ENCODE measurements at regions not wholly inside any gene's neighbourhood (a gene's known extent, or its start where the extent isn't known, plus 50 kb on each side); places are given as distances from the start of the nearest gene placed in this dataset.

DNA sequence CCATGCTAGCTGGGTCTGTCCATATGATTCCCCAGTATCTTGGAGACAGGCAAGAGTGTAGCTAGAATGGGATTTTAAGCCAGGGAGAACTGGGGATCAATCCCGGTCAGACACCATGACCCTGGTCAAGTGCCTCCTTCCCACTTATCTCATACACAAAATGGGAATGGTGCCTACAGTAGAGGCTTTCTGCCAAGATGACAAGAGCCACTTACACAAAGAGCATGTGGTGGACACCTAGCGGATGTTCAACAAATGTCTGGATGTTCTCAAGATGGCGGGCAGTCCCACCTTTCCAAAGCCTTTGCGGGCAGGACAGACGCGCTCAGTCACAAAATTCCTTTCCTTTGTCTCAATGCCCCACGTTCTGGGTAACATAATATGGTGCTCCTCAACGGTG is 57.3 kb downstream of the MAF start:
- no peak for DNase-seq (ENCODE audit: low spot score)
- in situ Hi-C loops (cut with HindIII; ENCODE audit: low sequenced_read_pairs): no loop called here

DNA sequence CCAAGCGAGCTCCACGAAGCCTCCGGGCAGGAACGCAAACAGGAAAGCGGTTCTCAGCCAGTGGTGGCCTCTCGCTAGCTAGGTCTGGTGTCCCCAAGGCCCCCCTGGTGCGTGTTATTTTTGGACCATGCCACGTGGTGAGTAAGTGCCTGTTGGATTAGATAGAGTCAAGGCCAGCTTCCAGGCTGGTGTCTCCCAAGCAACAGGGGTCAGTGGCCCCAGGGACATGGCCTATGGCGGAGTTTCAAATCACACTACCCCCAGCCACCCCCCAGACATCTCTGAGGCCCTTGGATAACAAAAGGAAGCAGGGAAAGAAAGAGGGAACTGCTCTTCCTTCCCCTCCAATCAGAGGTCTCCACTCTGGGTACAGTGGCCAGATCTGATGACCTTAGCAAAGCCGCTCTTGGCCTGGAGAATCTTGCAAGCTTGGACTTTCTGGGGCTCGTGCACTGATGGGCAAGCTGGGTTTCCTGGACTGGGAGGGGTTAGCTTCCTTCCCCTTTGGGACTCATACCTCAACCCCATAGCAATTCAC is 58.2 kb downstream of the MAF start:
- no peak for DNase-seq (ENCODE audit: low spot score)
- in situ Hi-C loops (cut with HindIII; ENCODE audit: low sequenced_read_pairs): no loop called here

DNA sequence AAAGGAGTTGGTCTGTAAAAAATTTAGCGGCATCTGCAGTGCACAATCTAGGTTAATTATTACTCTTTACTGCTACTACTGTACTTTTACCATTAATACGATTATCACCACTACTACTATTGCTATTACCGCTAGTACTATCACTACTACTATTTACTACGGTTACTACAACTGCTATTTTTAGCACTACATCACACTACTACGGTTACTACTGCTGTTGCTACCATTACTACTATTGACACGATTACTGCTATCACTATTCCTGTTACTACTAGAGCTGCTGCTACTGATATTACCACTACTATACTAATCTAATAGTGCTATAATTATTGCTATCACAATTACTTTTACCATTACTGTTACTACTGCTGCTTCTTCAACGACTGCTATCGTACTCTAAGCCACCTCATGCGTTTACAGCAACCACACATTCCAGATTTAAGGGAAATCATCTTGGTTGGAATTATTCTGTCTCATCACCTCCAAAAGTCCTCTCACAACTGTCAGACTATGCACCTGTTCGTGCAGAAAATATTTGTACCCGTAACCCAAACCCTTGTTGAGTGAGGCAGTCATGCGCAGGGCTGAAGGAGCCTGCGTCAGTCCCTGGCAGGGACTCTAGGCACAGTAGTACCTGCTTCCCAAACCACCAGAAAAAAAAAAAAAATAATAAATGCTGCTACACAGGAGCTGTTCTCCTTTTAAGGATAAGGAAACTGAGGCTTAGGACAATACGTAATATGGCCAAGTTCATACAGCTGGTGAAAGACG is 59.5 kb downstream of the MAF start:
- in situ Hi-C loops (cut with HindIII; ENCODE audit: low sequenced_read_pairs): no loop called here

DNA sequence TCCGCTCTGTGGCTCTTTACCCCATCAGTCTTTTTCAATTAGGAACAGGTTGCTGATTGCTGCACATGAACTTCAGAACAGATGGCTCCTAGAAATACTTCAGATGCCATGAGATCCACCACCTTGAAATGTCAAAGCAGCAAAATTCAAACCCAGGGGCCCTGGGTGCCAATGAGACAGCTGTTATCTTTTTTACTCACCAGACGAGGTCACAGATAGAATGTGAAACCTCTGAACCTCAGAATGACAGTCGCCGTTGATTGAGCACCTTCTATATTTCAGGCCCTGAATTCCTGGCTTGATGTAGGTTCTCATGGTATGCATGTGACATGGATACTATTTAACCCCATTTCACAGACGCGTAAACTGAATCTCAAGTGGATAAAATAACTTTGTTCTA is 63.0 kb downstream of the MAF start:
- in situ Hi-C loops (cut with HindIII; ENCODE audit: low sequenced_read_pairs): no loop called here
- DNase-seq (ENCODE audit: low spot score): no peak

More for the DNA sequence above, 59.5 kb downstream of the MAF start:
- DNase-seq (ENCODE audit: low spot score): no peak

DNA sequence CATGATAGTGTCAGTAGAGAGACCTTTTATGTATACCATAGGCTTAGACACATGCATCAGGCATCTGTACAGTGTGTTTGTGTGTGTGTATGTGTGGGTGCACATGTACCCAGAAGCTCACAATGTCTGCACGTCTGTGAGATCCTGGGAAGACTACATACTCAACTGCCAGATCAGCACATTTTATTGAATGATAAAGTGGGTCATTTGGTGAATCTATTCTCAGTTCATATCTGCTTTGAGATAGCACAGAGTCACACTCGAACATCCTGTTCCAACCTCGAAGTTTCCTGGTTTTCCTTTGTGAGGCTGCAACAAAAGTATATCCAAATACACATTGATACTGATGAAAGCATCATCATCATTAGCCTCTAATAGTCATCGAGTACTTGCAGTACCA is 63.6 kb downstream of the MAF start:
- in situ Hi-C loops (cut with HindIII; ENCODE audit: low sequenced_read_pairs): no loop called here
- no peak for DNase-seq (ENCODE audit: low spot score)

DNA sequence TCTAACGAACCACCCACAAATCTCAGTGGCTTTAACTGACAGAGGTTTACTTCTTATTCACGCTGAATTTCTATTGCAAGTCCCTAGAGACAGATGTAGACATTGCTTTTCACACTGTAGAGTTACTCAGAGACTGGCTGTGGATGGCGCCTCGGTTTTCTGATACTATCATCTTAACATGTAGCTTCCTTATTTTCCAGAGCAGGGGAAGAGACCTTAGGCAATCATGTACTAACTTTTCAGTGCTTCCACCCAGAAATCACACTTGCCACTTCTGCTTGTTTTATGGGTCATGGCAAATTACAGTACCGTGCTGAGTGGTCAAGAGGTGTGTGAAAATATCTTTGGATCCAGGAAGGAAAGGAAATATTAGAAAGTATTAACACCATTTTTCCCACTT is 65.4 kb downstream of the MAF start:
- DNase-seq (ENCODE audit: low spot score): no peak
- in situ Hi-C loops (cut with HindIII; ENCODE audit: low sequenced_read_pairs): no loop called here

DNA sequence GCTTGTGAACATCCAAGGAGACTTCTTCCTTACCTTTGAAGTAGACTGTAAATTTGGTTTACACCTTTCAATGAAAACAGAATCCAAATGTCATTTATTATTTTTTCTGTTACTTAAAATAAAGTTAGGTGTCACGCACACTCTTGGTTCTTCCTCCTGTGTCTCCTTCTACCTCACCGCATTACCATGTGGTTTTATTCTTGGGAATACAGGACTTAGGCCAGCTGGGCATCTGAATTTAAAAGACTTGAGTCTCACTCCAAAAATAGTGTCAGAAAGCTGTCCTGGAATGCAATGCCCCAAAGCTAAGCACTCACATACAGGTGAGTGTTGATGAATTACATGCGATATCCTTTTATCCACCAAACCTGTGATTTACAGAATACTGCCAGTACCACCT is 66.4 kb downstream of the MAF start:
- in situ Hi-C loops (cut with HindIII; ENCODE audit: low sequenced_read_pairs): no loop called here
- DNase-seq (ENCODE audit: low spot score): no peak

DNA sequence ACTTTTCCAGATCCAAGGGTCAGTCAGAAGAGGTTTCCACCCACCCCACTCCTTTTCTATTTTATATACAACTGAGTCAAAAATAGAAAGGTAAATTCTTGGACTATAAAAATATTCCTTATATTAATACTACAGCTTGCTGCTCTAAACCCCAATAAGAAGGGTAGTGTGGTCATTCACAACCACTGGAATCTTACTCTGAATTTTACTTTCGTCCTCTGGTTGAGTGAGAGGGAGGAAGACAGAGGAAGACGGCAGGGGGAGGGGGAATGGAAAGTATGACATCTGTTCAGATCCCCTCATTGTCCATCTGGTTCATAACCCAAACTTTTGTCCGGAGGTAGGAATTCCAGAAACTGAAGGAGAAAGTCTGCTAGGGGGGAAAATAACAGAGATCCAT is 67.2 kb downstream of the MAF start:
- no peak for DNase-seq (ENCODE audit: low spot score)
- in situ Hi-C loops (cut with HindIII; ENCODE audit: low sequenced_read_pairs): no loop called here

DNA sequence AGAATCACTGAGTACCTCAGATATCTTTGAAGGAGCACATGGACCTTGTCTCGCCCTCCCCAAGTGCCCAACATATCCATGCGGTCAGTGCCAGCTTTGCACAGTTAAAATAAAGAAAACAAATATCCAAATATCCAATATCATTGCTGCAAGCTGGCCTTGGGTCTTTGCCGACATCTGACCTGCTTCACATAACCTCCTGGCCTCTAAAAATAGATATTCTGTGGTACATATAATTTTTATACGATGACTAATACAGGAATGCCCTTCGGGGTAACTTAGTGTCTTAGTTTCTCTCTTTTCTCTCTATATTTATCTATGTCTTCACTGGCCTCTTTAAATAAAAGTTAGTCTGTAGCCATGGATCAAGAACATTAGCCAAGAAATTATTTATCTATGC is 67.8 kb downstream of the MAF start:
- no peak for DNase-seq (ENCODE audit: low spot score)

DNA sequence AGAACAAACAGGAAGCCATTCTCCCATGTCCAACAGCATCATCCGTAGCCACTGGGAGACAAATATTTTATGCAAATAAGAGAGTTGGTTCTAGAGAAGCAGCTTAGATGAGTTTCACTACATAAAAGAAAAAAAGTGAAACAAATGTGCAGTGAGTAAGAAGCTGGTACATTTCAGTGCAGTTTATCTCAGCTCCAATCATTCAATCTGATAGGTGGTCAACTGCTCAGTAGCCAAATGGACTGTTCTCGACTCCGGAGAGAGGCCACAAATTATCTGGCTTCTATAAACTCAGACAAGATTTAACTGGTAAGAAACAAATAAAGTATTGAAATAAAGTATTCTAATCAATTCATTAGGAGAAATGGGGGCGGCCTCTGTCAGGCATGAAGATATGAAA is 68.3 kb downstream of the MAF start:
- DNase-seq (ENCODE audit: low spot score): no peak
- in situ Hi-C loops (cut with HindIII; ENCODE audit: low sequenced_read_pairs): no loop called here

More for the DNA sequence above, 67.8 kb downstream of the MAF start:
- in situ Hi-C loops (cut with HindIII; ENCODE audit: low sequenced_read_pairs): no loop called here

DNA sequence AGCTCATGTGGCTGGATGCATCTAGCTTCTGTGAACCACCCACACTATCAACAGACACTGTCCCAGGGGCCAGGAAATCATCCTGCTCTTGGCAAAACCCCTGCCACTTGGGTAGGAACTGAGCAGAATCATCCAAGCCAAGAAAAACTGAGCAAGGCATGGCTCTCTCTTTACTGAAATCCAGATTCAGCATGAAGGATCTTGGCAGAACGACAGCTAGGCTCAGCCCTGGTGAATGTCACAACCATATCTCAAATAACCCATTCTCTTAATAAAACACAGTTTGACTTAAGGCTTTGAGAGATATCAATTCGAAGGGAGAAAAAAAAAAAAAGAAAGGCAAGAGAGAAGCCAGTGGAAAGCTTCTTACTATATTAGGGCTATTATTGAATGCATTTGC is 72.2 kb downstream of the MAF start:
- in situ Hi-C loops (cut with HindIII; ENCODE audit: low sequenced_read_pairs): no loop called here
- peak; percentile 77 for DNase-seq (ENCODE audit: low spot score)

DNA sequence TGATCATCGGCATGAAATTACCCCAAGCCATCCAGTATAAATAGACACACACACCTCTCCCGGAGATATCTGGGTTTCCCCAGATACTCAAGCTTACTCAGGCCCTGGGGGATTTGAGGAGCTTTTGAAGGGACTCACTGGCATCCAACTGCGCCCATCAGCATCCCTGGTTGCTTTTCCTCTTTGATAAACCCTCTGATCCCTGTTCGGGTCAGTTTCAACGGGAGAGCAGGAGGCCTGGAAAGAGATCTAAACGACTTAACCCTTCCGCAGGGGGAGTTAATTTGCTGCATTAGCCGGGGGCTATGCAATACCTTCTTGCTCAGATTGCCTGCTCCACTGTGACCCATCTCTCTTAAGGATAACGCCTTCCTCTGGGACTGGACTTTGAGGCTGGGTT is 76.6 kb downstream of the MAF start:
- in situ Hi-C loops (cut with HindIII; ENCODE audit: low sequenced_read_pairs): no loop called here

DNA sequence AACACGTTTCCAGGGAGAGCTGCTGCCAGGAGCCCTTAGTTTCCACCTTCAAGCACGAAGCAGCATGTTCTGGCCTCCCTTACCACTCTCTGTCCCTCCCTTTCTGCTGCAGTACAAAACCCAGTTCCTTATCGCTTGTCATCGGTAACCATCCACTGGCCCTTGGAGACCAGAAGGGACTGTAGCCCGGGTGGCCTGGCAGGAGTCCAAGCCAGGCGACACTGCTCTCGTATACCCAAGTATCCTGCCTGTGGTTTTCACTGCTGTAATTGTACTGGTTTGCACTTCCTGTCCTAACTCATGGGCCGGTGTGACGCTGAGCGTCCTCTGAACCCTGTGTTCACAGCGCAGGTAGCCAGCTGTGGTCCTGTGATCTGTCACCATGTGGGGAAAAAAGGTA is 81.1 kb downstream of the MAF start:
- DNase-seq (ENCODE audit: low spot score): peak; percentile 24
- in situ Hi-C loops (cut with HindIII; ENCODE audit: low sequenced_read_pairs): no loop called here

More for the DNA sequence above, 76.6 kb downstream of the MAF start:
- DNase-seq (ENCODE audit: low spot score): no peak

DNA sequence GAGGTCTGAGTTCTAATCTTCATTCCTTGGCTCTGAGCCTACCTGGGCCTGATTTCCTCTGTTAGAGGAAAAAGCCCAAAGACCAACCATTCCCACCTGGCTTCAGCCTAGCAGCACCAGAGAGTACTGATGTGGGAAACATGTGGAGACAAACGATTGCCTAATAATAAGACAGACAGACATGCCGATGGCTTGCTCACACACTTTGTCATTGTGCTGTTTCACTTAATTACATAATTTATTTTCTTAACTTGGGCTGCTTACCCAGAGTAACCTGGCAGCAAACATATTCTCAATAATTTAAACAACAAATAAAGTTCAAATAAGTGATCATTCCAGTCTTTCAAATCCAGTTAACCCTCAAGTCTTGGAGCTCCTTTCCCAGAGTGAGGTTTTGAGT is 83.4 kb downstream of the MAF start:
- in situ Hi-C loops (cut with HindIII; ENCODE audit: low sequenced_read_pairs): no loop called here

DNA sequence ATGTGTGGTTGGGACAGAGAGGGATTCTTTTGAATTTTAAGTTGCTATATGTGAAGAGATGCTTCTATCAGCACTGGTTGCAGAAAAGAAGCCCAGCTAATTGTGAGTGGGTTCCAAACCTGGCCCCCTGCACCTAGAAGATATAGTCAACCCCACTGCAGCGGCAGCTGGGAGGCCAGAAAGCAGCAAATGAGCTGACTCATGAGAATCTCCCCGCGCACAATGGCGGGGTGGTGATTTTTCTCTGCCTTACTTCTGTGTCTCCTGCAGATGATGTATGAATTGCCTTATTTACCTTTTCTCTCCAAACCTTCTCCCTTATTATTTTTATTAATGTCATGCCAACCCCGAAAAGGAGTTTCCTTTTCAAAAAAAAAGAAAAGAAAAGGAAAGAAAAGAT is 89.7 kb downstream of the MAF start:
- DNase-seq (ENCODE audit: low spot score): no peak
- in situ Hi-C loops (cut with HindIII; ENCODE audit: low sequenced_read_pairs): no loop called here

More for the DNA sequence above, 83.4 kb downstream of the MAF start:
- DNase-seq (ENCODE audit: low spot score): no peak

DNA sequence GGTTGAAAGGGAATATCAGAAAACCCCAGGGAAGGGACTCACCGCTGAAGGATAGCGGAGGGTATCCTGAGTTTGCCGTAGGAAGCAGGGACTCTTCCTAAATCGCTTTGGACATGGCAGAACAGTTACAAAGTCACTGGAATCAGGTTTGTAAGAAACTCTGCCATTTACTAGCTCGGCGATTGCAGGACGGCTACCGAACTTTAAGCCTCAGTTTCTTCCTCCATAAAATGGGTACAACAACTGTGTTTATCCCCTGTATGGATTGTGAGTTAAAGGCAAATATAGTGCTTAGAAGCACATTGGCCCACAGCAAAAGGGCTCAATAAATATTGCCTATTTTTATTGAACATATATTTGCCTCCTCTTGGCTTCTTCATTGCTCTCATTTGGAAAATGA is 90.6 kb downstream of the MAF start:
- in situ Hi-C loops (cut with HindIII; ENCODE audit: low sequenced_read_pairs): no loop called here
- DNase-seq (ENCODE audit: low spot score): no peak

DNA sequence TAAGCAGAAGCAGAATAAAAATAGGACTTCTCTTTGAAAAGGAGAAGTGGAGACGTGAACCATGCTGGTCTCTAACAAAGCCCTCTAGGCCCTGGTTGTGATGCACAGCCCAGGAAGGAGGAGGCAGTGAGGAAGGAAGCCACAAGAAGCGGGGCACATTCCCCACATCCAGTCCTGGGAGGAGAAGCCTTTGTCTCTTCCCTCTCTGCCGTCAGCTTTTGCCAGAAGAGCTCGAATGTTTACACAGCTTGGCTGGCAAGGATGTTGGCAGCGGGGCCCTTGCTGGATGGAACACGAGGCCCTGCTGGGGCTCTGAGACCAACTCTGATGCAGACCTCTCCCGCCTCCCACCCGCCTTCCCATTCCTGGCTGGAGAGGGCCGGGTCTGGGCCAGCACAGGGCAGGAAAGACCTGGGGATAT is 91.3 kb downstream of the MAF start:
- in situ Hi-C loops (cut with HindIII; ENCODE audit: low sequenced_read_pairs): no loop called here
- DNase-seq (ENCODE audit: low spot score): peak; percentile 99

DNA sequence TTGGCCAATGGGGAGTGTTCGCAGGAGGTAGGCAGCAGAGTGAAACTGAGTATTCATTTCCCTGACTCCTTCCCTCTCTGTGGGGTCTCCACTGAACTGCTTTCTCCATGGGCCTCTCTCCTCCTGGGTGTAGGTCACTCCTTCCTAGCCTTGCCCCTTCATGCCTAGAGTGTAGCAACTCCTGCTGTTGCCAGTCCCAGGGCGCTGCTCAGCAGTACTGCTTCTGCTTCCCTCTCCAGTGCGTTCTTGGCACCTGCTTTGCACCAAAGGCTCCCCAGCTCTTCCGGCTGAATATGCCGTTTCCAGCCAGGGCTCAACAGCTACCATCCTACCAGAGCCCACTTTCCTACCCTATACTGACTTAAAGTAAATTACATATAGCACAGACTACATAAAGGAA is 92.2 kb downstream of the MAF start:
- in situ Hi-C loops (cut with HindIII; ENCODE audit: low sequenced_read_pairs): no loop called here

DNA sequence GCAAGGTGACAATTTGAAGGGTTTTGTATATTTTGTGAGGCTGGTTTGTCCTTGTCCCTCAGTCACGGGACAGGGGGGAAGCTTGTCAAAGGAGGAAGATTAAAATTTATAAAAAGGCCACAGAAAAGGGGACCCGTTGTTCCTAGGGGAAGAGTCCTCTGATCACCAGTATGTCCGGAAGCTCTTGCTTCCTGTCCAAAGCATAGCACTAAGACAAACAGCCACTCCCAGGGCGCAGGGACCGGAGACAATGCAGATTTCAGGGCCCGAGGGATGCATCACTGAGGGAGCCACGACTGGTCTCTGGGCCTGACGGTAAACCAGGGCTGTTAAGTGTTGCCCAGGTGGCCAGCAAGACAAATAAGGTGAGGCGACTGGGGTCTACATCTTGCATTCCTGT is 95.2 kb downstream of the MAF start:
- no peak for DNase-seq (ENCODE audit: low spot score)
- in situ Hi-C loops (cut with HindIII; ENCODE audit: low sequenced_read_pairs): no loop called here

More for the DNA sequence above, 92.2 kb downstream of the MAF start:
- DNase-seq (ENCODE audit: low spot score): peak; percentile 45

DNA sequence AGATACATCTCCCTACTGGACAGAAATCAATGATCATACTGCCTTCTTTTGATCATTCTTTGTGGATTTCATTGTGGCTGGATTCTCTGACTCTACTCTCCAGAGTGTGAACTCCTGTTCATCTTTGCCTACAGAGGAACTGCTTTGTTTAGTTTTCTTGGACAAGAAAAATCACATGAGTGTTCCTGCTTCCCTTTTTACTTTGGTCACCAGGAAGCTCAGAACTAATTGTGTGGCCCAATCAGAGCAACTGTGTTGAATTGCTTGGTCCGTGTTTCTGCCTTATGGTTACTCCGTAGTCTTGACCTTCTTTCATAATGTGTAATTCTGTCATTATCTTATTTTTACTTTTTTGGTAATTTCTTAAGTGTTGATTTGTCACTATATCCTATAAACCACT is 97.0 kb downstream of the MAF start:
- in situ Hi-C loops (cut with HindIII; ENCODE audit: low sequenced_read_pairs): no loop called here
- no peak for DNase-seq (ENCODE audit: low spot score)

DNA sequence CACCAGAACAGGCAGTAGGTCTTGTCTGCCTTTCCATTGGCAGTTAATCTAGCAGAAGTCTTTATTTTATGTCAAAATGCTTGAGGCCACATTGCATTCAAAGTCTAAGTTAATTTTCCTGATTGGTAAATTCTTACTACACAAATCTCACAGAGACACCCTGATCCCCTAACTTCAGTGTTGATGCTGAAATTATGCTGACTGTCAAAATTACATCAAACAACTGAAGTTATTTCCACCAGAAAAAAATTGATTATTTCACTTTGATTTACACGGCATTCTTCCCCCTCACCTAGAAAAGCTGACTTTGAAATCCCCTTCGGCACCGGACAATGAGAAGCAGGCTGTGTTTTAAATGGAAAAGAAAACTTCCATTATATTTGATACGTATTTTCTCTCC is 99.1 kb downstream of the MAF start:
- no peak for DNase-seq (ENCODE audit: low spot score)
- in situ Hi-C loops (cut with HindIII; ENCODE audit: low sequenced_read_pairs): no loop called here
